GM12878 (cell line): ENCODE measurements at regions not wholly inside any gene's neighbourhood (a gene's known extent, or its start where the extent isn't known, plus 50 kb on each side); places are given as distances from the start of the nearest gene placed in this dataset.

Experiments used
- ATAC-seq: fragments of 200-7000 bp; cut with Tn5 transposase; 3 replicates; pipeline ENCODE4 v1.9.1; 2020; ENCODE audit warnings: mild to moderate bottlenecking, moderate library complexity
- BruUV-seq: library from RNA; stranded (reverse); fragments of 400-500 nt; replicated peaks from 2 replicates; lab custom pipeline; 2021; lab: Mats Ljungman, UMichigan
- CTCF ChIA-PET: fragments of 300-600 bp; sonication (Branson Sonifier 250); formaldehyde crosslinking; extraction: SDS; loops from one replicate; lab custom pipeline; 2021; ENCODE audit warnings: inconsistent platforms; lab: Yijun Ruan, JAX
- POLR2A ChIA-PET: fragments of 350-600 bp; formaldehyde crosslinking; extraction: SDS; loops from one replicate; lab custom pipeline; 2021; ENCODE audit warnings: inconsistent platforms; lab: Charles Lee
- RAD21 ChIA-PET: fragments of 300-600 bp; sonication (Branson Sonifier 250); formaldehyde crosslinking; loops from one replicate; lab custom pipeline; 2023; ENCODE audit warnings: antibody characterized with exemption; ENCODE audit not compliant: unreplicated experiment; lab: Charles Lee
- SMC1A ChIA-PET: fragments of 300-600 bp; sonication (Branson Sonifier 250); formaldehyde crosslinking; loops from one replicate; lab custom pipeline; 2023; ENCODE audit not compliant: unreplicated experiment, uncharacterized antibody; lab: Charles Lee
- DNase-seq: peaks from one replicate; pipeline ENCODE4 v3.0.0-alpha.2; 2011; ENCODE audit warnings: low read depth, low spot score
- FAIRE-seq: peaks from 3 replicates; lab custom pipeline; 2011; peaks lifted over from hg19 to GRCh38; lab: Jason Lieb, UNC
- H2AFZ ChIP-seq: 2 replicates; pipeline ENCODE4 v1.6.0; 2011; ENCODE audit warnings: low read depth, low read length, control low read depth; ENCODE audit not compliant: control insufficient read depth
- H3K27ac ChIP-seq: 2 replicates; pipeline ENCODE4 v1.5.1; 2011; ENCODE audit warnings: control low read depth; ENCODE audit not compliant: control insufficient read depth, insufficient read depth
- H3K27me3 ChIP-seq, 2 experiments: replicated peaks in 1 of 2; 2 replicates each; pipeline versions ENCODE4 v1.6.0 to v1.6.1; 2011; ENCODE audit warnings: low read length in 1 of 2; ENCODE audit not compliant: control insufficient read depth in 2 of 2, insufficient read depth in 2 of 2
- H3K36me3 ChIP-seq, 2 experiments: 2 replicates each; pipeline ENCODE4 v1.5.1; 2011; ENCODE audit warnings: low read length in 1 of 2; ENCODE audit not compliant: control insufficient read depth in 2 of 2, insufficient read depth in 2 of 2
- H3K4me1 ChIP-seq: 2 replicates; pipeline ENCODE4 v1.6.1; 2011; ENCODE audit warnings: mild to moderate bottlenecking, low read length, moderate library complexity, mixed read lengths; ENCODE audit not compliant: control insufficient read depth, insufficient read depth
- H3K4me2 ChIP-seq: 2 replicates; pipeline ENCODE4 v1.6.0; 2011; ENCODE audit warnings: control low read depth; ENCODE audit not compliant: control insufficient read depth, insufficient read depth
- H3K4me3 ChIP-seq: fragments of 200-600 bp; sonication (generic); 2 replicates; pipeline ENCODE4 v1.5.1; 2016
- H3K79me2 ChIP-seq: 2 replicates; pipeline ENCODE4 v1.6.0; 2011; ENCODE audit warnings: low read length; ENCODE audit not compliant: control insufficient read depth, insufficient read depth
- H3K9ac ChIP-seq: 2 replicates; pipeline ENCODE4 v1.8.0; 2011; ENCODE audit warnings: low read length, control low read depth, mixed read lengths; ENCODE audit not compliant: control insufficient read depth, insufficient read depth
- H3K9me3 ChIP-seq: replicated peaks from 3 replicates; pipeline ENCODE4 v1.5.1; 2011; ENCODE audit warnings: mild to moderate bottlenecking, low read length; ENCODE audit not compliant: control insufficient read depth, insufficient read depth
- H4K20me1 ChIP-seq: 2 replicates; pipeline ENCODE4 v1.6.0; 2011; ENCODE audit not compliant: control insufficient read depth, insufficient read depth
- CHD2 ChIP-seq: IDR thresholded peaks from 2 replicates; pipeline ENCODE4 v1.6.1; 2011; ENCODE audit warnings: low read depth, low read length, improper control_type of control experiment, borderline replicate concordance
- LARP7 ChIP-seq: fragments of 450-650 bp; IDR thresholded peaks from 2 replicates; pipeline ENCODE4 v1.6.1; 2017; ENCODE audit warnings: mild to moderate bottlenecking
- WGBS: methylation state at CpG from one replicate; pipeline ENCODE4 v1.1.6; 2016; ENCODE audit warnings: low lambda C conversion rate; ENCODE audit not compliant: insufficient replicate concordance, insufficient coverage; ENCODE audit errors: missing lambda C conversion rate; 5-methylcytosine and 5-hydroxymethylcytosine counted together
- in situ Hi-C: fragments of 300-500 bp; cut with MboI; formaldehyde crosslinking; loops from 9 replicates; pipeline ENCODE4 v1.14.3; 2018; ENCODE audit warnings: mixed read lengths
- intact Hi-C: fragments of 100-400 bp; cut with micrococcal nuclease; formaldehyde crosslinking; loops from one replicate; pipeline ENCODE4 v1.14.2; 2022; ENCODE audit not compliant: unreplicated experiment
- TF ChIP-seq, protein P1 (sequence below): fragments of 450-650 bp; IDR thresholded peaks from 2 replicates; pipeline ENCODE4 v1.6.1; 2014; ENCODE audit warnings: mild to moderate bottlenecking
- TF ChIP-seq, protein P2 (sequence below): fragments of 450-650 bp; formaldehyde crosslinking; IDR thresholded peaks from 2 replicates; pipeline ENCODE4 v1.5.0; 2022; ENCODE audit warnings: mild to moderate bottlenecking, missing genetic modification characterization

DNA sequence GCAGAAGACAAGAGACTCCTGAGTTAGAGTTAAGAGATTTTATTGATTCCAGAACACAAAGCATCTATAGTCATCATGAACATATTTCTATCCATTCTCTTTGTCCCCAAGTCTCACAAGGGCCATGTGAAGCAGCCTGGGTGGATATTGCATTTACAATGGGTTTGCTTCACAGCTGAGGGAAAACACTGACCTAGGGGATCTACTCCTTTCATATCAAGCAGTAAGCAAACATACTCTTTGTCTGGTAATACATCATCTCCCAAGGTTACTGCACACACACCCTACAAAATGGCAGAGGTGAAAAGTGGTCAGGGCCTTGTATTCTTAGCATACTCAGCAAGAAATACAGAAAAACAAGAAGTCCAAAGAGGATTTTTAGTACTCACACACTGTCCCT, 267.7 kb upstream of the BCHE start (continued):
- TF ChIP-seq, protein P1, sequence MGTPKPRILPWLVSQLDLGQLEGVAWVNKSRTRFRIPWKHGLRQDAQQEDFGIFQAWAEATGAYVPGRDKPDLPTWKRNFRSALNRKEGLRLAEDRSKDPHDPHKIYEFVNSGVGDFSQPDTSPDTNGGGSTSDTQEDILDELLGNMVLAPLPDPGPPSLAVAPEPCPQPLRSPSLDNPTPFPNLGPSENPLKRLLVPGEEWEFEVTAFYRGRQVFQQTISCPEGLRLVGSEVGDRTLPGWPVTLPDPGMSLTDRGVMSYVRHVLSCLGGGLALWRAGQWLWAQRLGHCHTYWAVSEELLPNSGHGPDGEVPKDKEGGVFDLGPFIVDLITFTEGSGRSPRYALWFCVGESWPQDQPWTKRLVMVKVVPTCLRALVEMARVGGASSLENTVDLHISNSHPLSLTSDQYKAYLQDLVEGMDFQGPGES, result no peak
- no peak for TF ChIP-seq CHD2

DNA sequence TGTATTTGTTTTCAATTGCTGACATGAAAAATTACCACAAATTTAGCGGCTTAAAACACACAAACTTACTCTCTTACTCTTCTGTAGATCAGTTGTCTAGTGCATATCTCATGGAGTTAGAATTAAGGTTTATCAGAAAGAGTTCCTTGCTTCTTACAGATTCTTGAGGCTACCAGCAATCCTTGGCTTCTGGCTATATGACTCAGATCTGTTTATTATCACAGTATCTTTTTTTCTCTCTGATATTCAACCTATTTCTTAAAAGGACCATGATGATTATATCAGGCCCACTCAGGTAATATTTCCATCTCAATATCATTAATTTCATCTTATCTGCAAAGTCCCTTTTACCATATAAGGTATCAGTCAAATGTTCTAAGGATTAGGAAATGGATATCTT, 263.5 kb upstream of the BCHE start:
- Histone ChIP-seq H3K9ac (no peak overlapping the region), H3K4me3 (no peak overlapping the region), H3K27me3 (no peaks in the 10 kb centered on the region), H3K4me2 (no peak overlapping the region), H3K9me3 (no peaks in the 10 kb centered on the region), H3K79me2 (no peaks in the 10 kb centered on the region), H4K20me1 (no peaks in the 10 kb centered on the region), H3K36me3 (no peaks in the 10 kb centered on the region), H2AFZ (no peak overlapping the region), H3K27ac (no peak overlapping the region), H3K4me1 (no peaks in the 10 kb centered on the region)
- no peak for TF ChIP-seq LARP7
- TF ChIP-seq, protein P2, sequence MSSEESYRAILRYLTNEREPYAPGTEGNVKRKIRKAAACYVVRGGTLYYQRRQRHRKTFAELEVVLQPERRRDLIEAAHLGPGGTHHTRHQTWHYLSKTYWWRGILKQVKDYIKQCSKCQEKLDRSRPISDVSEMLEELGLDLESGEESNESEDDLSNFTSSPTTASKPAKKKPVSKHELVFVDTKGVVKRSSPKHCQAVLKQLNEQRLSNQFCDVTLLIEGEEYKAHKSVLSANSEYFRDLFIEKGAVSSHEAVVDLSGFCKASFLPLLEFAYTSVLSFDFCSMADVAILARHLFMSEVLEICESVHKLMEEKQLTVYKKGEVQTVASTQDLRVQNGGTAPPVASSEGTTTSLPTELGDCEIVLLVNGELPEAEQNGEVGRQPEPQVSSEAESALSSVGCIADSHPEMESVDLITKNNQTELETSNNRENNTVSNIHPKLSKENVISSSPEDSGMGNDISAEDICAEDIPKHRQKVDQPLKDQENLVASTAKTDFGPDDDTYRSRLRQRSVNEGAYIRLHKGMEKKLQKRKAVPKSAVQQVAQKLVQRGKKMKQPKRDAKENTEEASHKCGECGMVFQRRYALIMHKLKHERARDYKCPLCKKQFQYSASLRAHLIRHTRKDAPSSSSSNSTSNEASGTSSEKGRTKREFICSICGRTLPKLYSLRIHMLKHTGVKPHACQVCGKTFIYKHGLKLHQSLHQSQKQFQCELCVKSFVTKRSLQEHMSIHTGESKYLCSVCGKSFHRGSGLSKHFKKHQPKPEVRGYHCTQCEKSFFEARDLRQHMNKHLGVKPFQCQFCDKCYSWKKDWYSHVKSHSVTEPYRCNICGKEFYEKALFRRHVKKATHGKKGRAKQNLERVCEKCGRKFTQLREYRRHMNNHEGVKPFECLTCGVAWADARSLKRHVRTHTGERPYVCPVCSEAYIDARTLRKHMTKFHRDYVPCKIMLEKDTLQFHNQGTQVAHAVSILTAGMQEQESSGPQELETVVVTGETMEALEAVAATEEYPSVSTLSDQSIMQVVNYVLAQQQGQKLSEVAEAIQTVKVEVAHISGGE (CRISPR knock-in tag), result no peak
- 0% methylated on average over 1 of the region's 1 CpG for WGBS
- ChIA-PET RAD21 (no interaction called here), SMC1A (interaction anchor here (0.5 kb wide), 1 partner anchor 11 kb away, joined by 3 read pairs; no protein-coding TSS in a partner anchor), POLR2A (no interaction called here), CTCF (no interaction called here)
- DNase-seq (no peak), FAIRE-seq (no peak), ATAC-seq (no peak)
- in situ Hi-C loops (no loop called here), intact Hi-C loops (no loop called here)
- no TSS peak for BruUV-seq
